Putamen (tissue), 1 donor: ENCODE measurements at regions not wholly inside any gene's neighbourhood (a gene's known extent, or its start where the extent isn't known, plus 50 kb on each side); places are given as distances from the start of the nearest gene placed in this dataset.
"Not testable (repeated sequence)": the region's sequence is repeated elsewhere in the genome, so short reads cannot be mapped to it uniquely, and the experiment has no call there.

Experiments used
- DNase-seq: peaks from one replicate; pipeline ENCODE4 v3.0.0-alpha.2; 2016; ENCODE audit warnings: low spot score

- no peak for DNase-seq
Observed at GRCh38 chr1:187716160-187716559, 887.4 kb downstream of the PLA2G4A start.

- DNase-seq = no peak
Observed at GRCh38 chr1:187718527-187718926, 889.8 kb downstream of the PLA2G4A start.

GRCh38 chr1:187721216-187721615, 892.5 kb downstream of the PLA2G4A start:
- no peak for DNase-seq

- DNase-seq = no peak
Observed at GRCh38 chr1:187725216-187725615, 896.5 kb downstream of the PLA2G4A start.

- no peak for DNase-seq
Observed at GRCh38 chr1:187733232-187733631, 904.5 kb downstream of the PLA2G4A start.

GRCh38 chr1:187734427-187734826, 905.7 kb downstream of the PLA2G4A start:
- no peak for DNase-seq

GRCh38 chr1:187744665-187745064, 915.9 kb downstream of the PLA2G4A start:
- no peak for DNase-seq

- DNase-seq = no peak
Observed at GRCh38 chr1:187755536-187755935, 926.8 kb downstream of the PLA2G4A start.

GRCh38 chr1:187756684-187757083, 927.9 kb downstream of the PLA2G4A start:
- not testable (repeated sequence) for DNase-seq

GRCh38 chr1:187759825-187760333, 931.1 kb downstream of the PLA2G4A start:
- no peak for DNase-seq

- no peak for DNase-seq
Observed at GRCh38 chr1:187762118-187762517, 933.4 kb downstream of the PLA2G4A start.

- DNase-seq = no peak
Observed at GRCh38 chr1:187763465-187763864, 934.7 kb downstream of the PLA2G4A start.

- no peak for DNase-seq
Observed at GRCh38 chr1:187763976-187764375, 935.2 kb downstream of the PLA2G4A start.

- DNase-seq = no peak
Observed at GRCh38 chr1:187771396-187771795, 942.6 kb downstream of the PLA2G4A start.

- no peak for DNase-seq
Observed at GRCh38 chr1:187773168-187773567, 944.4 kb downstream of the PLA2G4A start.

- DNase-seq = no peak
Observed at GRCh38 chr1:187787736-187788135, 959.0 kb downstream of the PLA2G4A start.

GRCh38 chr1:187788718-187789117, 960.0 kb downstream of the PLA2G4A start:
- no peak for DNase-seq

GRCh38 chr1:187790724-187791123, 962.0 kb downstream of the PLA2G4A start:
- no peak for DNase-seq

GRCh38 chr1:187794561-187794960, 965.8 kb downstream of the PLA2G4A start:
- no peak for DNase-seq

- no peak for DNase-seq
Observed at GRCh38 chr1:187809549-187809948, 980.8 kb downstream of the PLA2G4A start.

GRCh38 chr1:187816646-187817045, 987.9 kb downstream of the PLA2G4A start:
- DNase-seq = no peak

GRCh38 chr1:187817782-187818181, 989.0 kb downstream of the PLA2G4A start:
- DNase-seq = no peak

- DNase-seq = no peak
Observed at GRCh38 chr1:187819086-187819485, 990.3 kb downstream of the PLA2G4A start.

- DNase-seq = no peak
Observed at GRCh38 chr1:187836557-187836956, 1007.8 kb downstream of the PLA2G4A start.

GRCh38 chr1:187837787-187838186, 1009.0 kb downstream of the PLA2G4A start:
- no peak for DNase-seq
